ENCODE measurements at regions not wholly inside any gene's neighbourhood (a gene's known extent, or its start where the extent isn't known, plus 50 kb on each side); places are given as distances from the start of the nearest gene placed in this dataset.
"Not testable (repeated sequence)": the region's sequence is repeated elsewhere in the genome, so short reads cannot be mapped to it uniquely, and the experiment has no call there.

GRCh38 chr4:163693211-163693610 lies 198.7 kb downstream of the TMA16 start:
- no peak for DNase-seq (ENCODE audit: low read depth in 2 of 2)

- no peak for DNase-seq (ENCODE audit: low read depth in 2 of 2)
Measured at GRCh38 chr4:163693776-163694175, 199.3 kb downstream of the TMA16 start.

DNA sequence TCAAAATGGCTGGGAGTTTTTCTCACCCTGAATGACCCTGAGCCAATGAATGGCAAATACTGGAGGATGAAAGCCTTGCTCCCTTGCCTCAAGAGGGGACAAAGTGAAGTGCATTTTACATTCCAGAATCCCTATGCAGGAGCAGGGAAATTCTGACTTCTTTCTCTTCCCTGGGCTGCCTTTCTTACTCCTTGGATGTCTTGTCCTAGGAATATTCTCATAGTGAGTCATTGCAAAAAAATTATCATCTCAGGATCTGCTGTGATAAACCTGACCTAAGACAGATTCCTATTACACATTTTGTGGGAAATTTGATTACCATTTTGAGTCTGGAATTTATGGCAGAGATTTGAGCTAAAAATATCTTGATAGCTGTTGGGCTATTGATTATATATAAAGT lies 199.9 kb downstream of the TMA16 start:
- no peak for DNase-seq (ENCODE audit: low read depth in 2 of 2)

GRCh38 chr4:163697121-163697520 lies 202.6 kb downstream of the TMA16 start:
- no peak for DNase-seq (ENCODE audit: low read depth in 2 of 2)

GRCh38 chr4:163700383-163700782 lies 205.9 kb downstream of the TMA16 start:
- not testable (repeated sequence) for DNase-seq (ENCODE audit: low read depth in 2 of 2)

GRCh38 chr4:163701916-163702315 lies 207.4 kb downstream of the TMA16 start:
- no peak for DNase-seq (ENCODE audit: low read depth in 2 of 2)

GRCh38 chr4:163702736-163703135 lies 208.2 kb downstream of the TMA16 start:
- no peak for DNase-seq (ENCODE audit: low read depth in 2 of 2)

DNA sequence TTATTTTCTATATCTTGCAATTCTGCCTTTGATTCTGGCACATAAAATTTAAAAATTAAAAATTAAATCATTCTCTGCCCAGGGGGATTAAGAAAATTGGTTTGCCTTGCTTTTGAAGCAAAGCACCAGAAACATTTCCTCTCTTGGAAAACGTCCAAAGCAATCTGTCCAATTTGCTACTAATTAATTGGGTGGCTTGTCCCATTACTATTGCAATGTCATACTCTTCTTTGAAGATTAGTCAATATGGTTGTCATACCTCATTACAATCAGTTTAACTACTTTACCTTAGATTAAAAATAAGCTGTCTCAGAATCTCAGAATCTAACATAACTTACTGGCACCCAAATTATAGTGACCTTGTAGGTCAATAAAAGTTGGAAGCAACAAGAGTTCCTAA lies 208.8 kb downstream of the TMA16 start:
- DNase-seq (ENCODE audit: low read depth in 2 of 2), result no peak

- no peak for DNase-seq (ENCODE audit: low read depth in 2 of 2)
Measured at GRCh38 chr4:163707873-163708272, 213.4 kb downstream of the TMA16 start.

DNA sequence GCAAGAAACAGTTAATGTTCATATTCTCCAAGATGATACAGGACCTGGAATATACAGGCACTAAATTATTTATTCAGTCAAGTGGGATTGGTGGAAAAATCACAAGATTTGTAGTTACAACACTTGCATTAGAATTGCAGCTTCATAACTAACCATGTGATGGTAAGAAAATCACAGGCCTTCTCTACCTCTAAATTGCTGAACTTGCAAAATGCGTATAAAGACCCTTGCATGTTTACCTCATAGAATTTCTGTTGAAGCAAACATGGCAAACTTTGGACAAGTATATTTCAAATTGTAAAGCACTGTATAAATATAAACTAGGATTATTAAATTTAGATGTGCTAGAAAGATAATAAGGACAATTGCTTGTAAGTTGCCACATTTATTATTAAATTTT lies 215.1 kb downstream of the TMA16 start:
- DNase-seq (ENCODE audit: low read depth in 2 of 2), result no peak

DNA sequence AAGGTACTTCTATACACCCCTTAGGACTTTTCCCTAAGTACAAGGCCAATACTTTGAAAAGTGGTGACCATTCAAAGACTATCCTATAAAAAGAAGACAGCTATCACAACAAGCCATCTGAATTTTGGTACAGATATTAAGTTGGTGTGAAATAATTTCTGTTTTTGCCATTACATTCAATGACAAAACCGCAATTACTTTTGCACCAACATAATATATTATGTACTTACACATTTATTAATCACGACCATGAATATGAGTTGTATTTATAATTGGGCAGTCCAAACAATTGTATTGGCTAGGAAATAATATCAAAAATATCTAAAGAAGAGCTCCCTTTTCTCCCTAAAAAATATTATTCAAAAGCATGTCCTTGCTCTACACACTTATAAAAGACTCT lies 215.7 kb downstream of the TMA16 start:
- DNase-seq (ENCODE audit: low read depth in 2 of 2), result no peak

DNA sequence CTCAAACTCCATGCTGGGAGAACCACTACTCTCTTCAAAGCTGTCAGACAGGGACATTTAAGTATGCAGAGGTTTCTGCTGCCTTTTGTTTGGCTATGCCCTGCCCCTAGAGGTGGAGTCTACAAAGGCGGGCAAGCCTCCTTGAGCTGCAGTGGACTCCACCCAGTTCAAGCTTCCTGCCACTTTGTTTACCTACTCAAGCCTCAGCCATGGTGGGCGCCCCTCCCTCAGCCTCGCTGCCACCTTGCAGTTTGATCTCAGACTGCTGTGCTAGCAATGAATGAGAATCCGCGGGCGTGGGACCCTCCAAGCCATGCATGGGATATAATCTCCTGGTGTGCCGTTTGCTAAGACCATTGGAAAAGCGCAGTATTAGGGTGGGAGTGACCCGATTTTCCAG lies 230.0 kb downstream of the TMA16 start:
- DNase-seq (ENCODE audit: low read depth in 2 of 2), result not testable (repeated sequence)

DNA sequence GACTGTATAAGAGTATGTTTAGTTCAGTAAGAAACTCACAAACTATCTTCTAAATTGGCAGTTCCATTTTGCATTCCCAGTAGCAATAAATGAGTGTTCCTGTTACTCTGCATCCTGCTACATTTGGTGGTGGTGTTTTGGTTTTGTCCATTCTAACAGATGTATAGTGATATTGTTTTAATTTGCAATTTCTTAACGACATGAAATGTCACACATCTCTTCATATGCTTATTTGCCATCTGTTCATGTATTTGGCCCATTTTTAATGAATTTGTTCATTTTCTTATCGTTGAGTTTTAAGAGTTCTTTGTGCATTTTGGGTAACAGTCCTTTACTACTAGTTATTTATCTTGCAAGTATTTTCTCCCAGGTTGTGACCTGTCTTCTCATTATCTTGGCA lies 232.2 kb downstream of the TMA16 start:
- no peak for DNase-seq (ENCODE audit: low read depth in 2 of 2)

DNA sequence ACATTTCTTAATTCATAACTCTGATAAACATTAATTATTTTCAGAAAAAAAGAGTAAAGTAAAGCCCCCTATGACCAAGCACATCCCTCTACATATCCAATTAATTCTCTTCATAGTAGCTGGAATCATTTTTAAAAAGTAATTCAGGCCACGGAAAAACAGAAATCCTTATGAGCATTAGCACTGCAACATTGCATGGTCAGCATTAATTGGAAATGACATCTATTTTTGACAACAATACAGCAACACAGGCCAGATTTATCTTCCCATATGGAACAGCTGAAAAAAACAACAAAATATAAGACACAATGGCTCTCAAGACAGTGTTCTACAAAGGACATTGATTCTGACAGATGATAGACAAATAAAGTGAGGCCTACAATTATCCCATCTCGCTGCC lies 236.6 kb downstream of the TMA16 start:
- DNase-seq (ENCODE audit: low read depth in 2 of 2), result no peak

- DNase-seq (ENCODE audit: low read depth in 2 of 2), result no peak
Measured at GRCh38 chr4:163732473-163732872, 238.0 kb downstream of the TMA16 start.

DNA sequence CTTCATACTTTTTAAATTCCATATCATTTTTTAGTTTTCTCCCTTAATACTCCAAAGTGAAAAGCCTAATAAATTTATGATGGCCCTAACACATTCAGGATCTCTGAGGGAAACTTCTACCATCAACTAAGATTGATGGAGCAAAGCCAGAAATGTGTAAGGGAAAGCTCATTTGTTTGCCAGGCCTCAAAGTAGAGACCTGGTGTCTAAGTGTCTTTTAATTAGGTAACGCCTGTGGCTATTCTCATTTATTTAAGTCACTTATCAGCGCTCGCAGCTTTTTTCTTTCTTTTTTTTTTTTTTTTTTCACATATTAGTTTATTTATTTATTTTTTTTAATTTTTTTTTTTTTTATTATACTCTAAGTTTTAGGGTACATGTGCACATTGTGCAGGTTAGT lies 242.4 kb downstream of the TMA16 start:
- no peak for DNase-seq (ENCODE audit: low read depth in 2 of 2)

GRCh38 chr4:163737846-163738245 lies 243.4 kb downstream of the TMA16 start:
- DNase-seq (ENCODE audit: low read depth in 2 of 2), result not testable (repeated sequence)

GRCh38 chr4:163738521-163738920 lies 244.0 kb downstream of the TMA16 start:
- no peak for DNase-seq (ENCODE audit: low read depth in 2 of 2)

GRCh38 chr4:163744861-163745260 lies 250.4 kb downstream of the TMA16 start:
- no peak for DNase-seq (ENCODE audit: low read depth in 2 of 2)

DNA sequence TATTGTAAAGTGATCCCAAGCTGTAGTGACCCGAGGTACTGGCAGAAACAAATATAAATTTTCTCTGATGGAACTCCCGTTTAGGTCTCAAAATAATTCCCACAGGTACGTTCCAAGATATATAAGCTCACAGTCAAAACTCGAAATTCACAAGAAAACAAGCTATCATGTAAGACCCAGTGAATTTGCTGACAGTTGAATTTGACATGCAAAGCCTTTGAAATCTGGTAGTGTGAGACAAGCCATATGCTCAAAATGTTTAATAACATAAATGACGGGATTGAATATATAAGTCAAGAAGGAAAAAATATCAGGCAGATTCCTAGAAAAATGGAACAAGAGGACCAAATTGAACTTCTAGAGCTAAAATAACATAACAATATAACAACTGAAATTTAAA lies 252.8 kb downstream of the TMA16 start:
- DNase-seq (ENCODE audit: low read depth in 2 of 2), result no peak

- no peak for DNase-seq (ENCODE audit: low read depth in 2 of 2)
Measured at GRCh38 chr4:163747886-163748285, 253.4 kb downstream of the TMA16 start.

DNA sequence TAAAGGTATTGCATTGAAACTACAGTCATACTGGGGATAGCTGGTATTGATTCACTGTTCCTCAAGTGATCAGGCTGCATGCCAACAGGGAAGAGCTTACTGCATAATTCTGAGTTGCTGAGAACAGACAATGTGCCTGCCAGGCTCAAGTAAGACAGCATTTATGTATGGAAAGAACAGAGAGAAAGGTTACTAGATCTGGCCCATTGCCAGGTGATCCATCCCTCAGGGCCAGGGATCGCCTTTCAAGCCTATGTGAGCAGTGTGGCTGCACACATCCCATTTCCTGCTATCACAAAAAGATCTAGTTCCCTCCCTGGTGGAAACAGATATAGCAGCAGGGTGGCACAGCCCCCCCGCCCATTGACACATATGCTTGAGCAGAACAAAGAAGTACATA lies 254.0 kb downstream of the TMA16 start:
- no peak for DNase-seq (ENCODE audit: low read depth in 2 of 2)

- no peak for DNase-seq (ENCODE audit: low read depth in 2 of 2)
Measured at GRCh38 chr4:163755013-163755412, 260.5 kb downstream of the TMA16 start.

- DNase-seq (ENCODE audit: low read depth in 2 of 2), result no peak
Measured at GRCh38 chr4:163757219-163757618, 262.7 kb downstream of the TMA16 start.

DNA sequence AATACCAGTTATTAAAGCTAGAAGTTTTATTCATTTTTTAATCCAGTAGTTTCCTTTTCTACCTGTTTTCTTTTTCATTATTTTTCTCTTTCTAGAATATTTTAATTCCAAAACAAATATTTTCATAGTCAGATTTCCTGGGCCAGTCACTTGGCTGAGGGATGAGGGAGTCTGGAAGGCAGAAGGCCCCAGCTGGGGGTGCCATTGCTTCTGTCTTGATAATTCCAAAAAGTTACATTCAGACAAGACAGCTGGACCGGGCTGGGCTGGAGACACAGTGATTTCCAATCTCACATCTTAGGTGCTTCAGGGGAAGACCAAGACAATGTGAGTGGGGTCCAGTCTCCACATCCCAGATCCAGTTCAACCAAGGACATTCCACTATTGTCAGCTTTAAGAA lies 263.5 kb downstream of the TMA16 start:
- DNase-seq (ENCODE audit: low read depth in 2 of 2), result no peak
